ENCODE measurements at regions not wholly inside any gene's neighbourhood (a gene's known extent, or its start where the extent isn't known, plus 50 kb on each side); places are given as distances from the start of the nearest gene placed in this dataset.
"Not testable (repeated sequence)": the region's sequence is repeated elsewhere in the genome, so short reads cannot be mapped to it uniquely, and the experiment has no call there.

- no peak for DNase-seq (ENCODE audit: low spot score)
- TF ChIP-seq CTCF (IDR thresholded peaks at IDR 0.05; ENCODE audit: extremely low read depth, missing control alignments) = no peak
Observed at GRCh38 chr18:70693246-70693645, 404.4 kb downstream of the SOCS6 start.

GRCh38 chr18:70689765-70690164, 400.9 kb downstream of the SOCS6 start:
- DNase-seq (ENCODE audit: low spot score) = not testable (repeated sequence)

GRCh38 chr18:70688286-70688685, 399.4 kb downstream of the SOCS6 start:
- no peak for TF ChIP-seq CTCF (IDR thresholded peaks at IDR 0.05; ENCODE audit: extremely low read depth, missing control alignments)
- no peak for DNase-seq (ENCODE audit: low spot score)

GRCh38 chr18:70684821-70685220, 396.0 kb downstream of the SOCS6 start:
- no peak for TF ChIP-seq CTCF (IDR thresholded peaks at IDR 0.05; ENCODE audit: extremely low read depth, missing control alignments)

GRCh38 chr18:70683263-70683662, 394.4 kb downstream of the SOCS6 start:
- DNase-seq (ENCODE audit: low spot score) = no peak
- TF ChIP-seq CTCF (IDR thresholded peaks at IDR 0.05; ENCODE audit: extremely low read depth, missing control alignments) = no peak

More at GRCh38 chr18:70684821-70685220, 396.0 kb downstream of the SOCS6 start:
- no peak for DNase-seq (ENCODE audit: low spot score)

- no peak for TF ChIP-seq CTCF (IDR thresholded peaks at IDR 0.05; ENCODE audit: extremely low read depth, missing control alignments)
- DNase-seq (ENCODE audit: low spot score) = no peak
Observed at GRCh38 chr18:70674896-70675295, 386.1 kb downstream of the SOCS6 start.

- TF ChIP-seq CTCF (IDR thresholded peaks at IDR 0.05; ENCODE audit: extremely low read depth, missing control alignments) = no peak
- DNase-seq (ENCODE audit: low spot score) = no peak
Observed at GRCh38 chr18:70673831-70674230, 385.0 kb downstream of the SOCS6 start.

- no peak for TF ChIP-seq CTCF (IDR thresholded peaks at IDR 0.05; ENCODE audit: extremely low read depth, missing control alignments)
- no peak for DNase-seq (ENCODE audit: low spot score)
Observed at GRCh38 chr18:70672581-70672980, 383.7 kb downstream of the SOCS6 start.
